CD14-positive monocyte (primary cell): ENCODE measurements at regions not wholly inside any gene's neighbourhood (a gene's known extent, or its start where the extent isn't known, plus 50 kb on each side); places are given as distances from the start of the nearest gene placed in this dataset.

Source experiments
- DNase-seq, 3 donors: peaks; one replicate each; pipeline ENCODE4 v3.0.0-alpha.2; 2011 to 2022
- H2AFZ ChIP-seq: 2 replicates; pipeline ENCODE4 v1.6.0; 2012; ENCODE audit warnings: mild to moderate bottlenecking, low read depth, low read length, inconsistent platforms; ENCODE audit not compliant: insufficient read depth, poor library complexity, severe bottlenecking
- H3K27ac ChIP-seq, 2 donors: 1 replicate in 1 of 2; 2 replicates in 1 of 2; pipeline ENCODE4 v1.5.1; 2012 to 2013; ENCODE audit warnings: low read length in 2 of 2, control low read depth in 1 of 2, inconsistent platforms in 1 of 2, low read depth in 1 of 2, mild to moderate bottlenecking in 1 of 2
- H3K27me3 ChIP-seq, 2 donors: one replicate each; pipeline versions ENCODE4 v1.6.0 to v1.6.1; 2011 to 2013; ENCODE audit warnings: low read length in 2 of 2; ENCODE audit not compliant: control insufficient read depth in 2 of 2, insufficient read depth in 2 of 2
- H3K36me3 ChIP-seq, 2 donors: replicated peaks in 1 of 2; 1 replicate in 1 of 2; 2 replicates in 1 of 2; pipeline versions ENCODE4 v1.5.1 to v1.6.1; 2012 to 2013; ENCODE audit warnings: low read length in 2 of 2, control low read depth in 1 of 2, inconsistent platforms in 1 of 2, mild to moderate bottlenecking in 1 of 2; ENCODE audit not compliant: insufficient read depth in 2 of 2, control insufficient read depth in 1 of 2
- H3K4me1 ChIP-seq, 2 donors: 1 replicate in 1 of 2; 2 replicates in 1 of 2; pipeline versions ENCODE4 v1.5.1 to v1.6.1; 2012 to 2013; ENCODE audit warnings: low read length in 2 of 2, control low read depth in 1 of 2, inconsistent platforms in 1 of 2, mild to moderate bottlenecking in 1 of 2, moderate library complexity in 1 of 2; ENCODE audit not compliant: insufficient read depth in 2 of 2, control insufficient read depth in 1 of 2
- H3K4me2 ChIP-seq: replicated peaks from 2 replicates; pipeline ENCODE3; 2012; ENCODE audit warnings: low read length, moderate library complexity, mild to moderate bottlenecking; ENCODE audit not compliant: poor library complexity, severe bottlenecking; ENCODE audit errors: extremely low read depth
- H3K4me3 ChIP-seq, 3 experiments: fragments of 200-600 bp in 1 of 3; sonication (generic) in 1 of 3; replicated peaks in 1 of 3; 1 replicate in 2 of 3; 2 replicates in 1 of 3; pipeline ENCODE4 v1.5.1; 2011 to 2013; ENCODE audit warnings: low read length in 3 of 3, mild to moderate bottlenecking in 3 of 3, control low read depth in 2 of 3, low read depth in 2 of 3, inconsistent platforms in 1 of 3, moderate library complexity in 1 of 3
- H3K79me2 ChIP-seq: 2 replicates; pipeline ENCODE4 v1.6.0; 2012; ENCODE audit warnings: mild to moderate bottlenecking, control low read depth, inconsistent platforms, low read length, moderate library complexity; ENCODE audit not compliant: insufficient read depth
- H3K9ac ChIP-seq: 2 replicates; pipeline ENCODE4 v1.6.0; 2017; ENCODE audit warnings: low read length, mild to moderate bottlenecking; ENCODE audit not compliant: insufficient read depth, poor library complexity, severe bottlenecking
- H3K9me3 ChIP-seq, 2 donors: replicated peaks in 1 of 2; 1 replicate in 1 of 2; 2 replicates in 1 of 2; pipeline versions ENCODE4 v1.5.1 to v1.6.1; 2012 to 2013; ENCODE audit warnings: low read length in 2 of 2, control low read depth in 1 of 2; ENCODE audit not compliant: control insufficient read depth in 1 of 2, insufficient read depth in 1 of 2
- H4K20me1 ChIP-seq: 2 replicates; pipeline ENCODE4 v1.6.0; 2012; ENCODE audit warnings: mild to moderate bottlenecking, low read length, control low read depth, moderate library complexity; ENCODE audit not compliant: insufficient read depth
- H3K27ac Mint-ChIP-seq, 7 donors: one replicate each; pipeline ENCODE4 v1.8.0; 2020; ENCODE audit warnings: mild to moderate bottlenecking in 7 of 7, mixed read lengths in 7 of 7, moderate library complexity in 6 of 7, inconsistent platforms in 2 of 7
- H3K27me3 Mint-ChIP-seq, 3 donors: one replicate each; pipeline ENCODE4 v1.8.0; 2021 to 2022; ENCODE audit warnings: low read depth in 3 of 3, mild to moderate bottlenecking in 3 of 3, mixed read lengths in 3 of 3, moderate library complexity in 3 of 3, inconsistent platforms in 1 of 3
- H3K36me3 Mint-ChIP-seq, 2 donors: one replicate each; pipeline ENCODE4 v1.8.0; 2020; ENCODE audit warnings: mixed read lengths in 2 of 2, inconsistent platforms in 1 of 2, mild to moderate bottlenecking in 1 of 2
- H3K4me1 Mint-ChIP-seq: one replicate; pipeline ENCODE4 v1.8.0; 2020; ENCODE audit warnings: mild to moderate bottlenecking, mixed read lengths
- H3K4me3 Mint-ChIP-seq, 2 donors: one replicate each; pipeline ENCODE4 v1.8.0; 2020; ENCODE audit warnings: mild to moderate bottlenecking in 2 of 2, mixed read lengths in 2 of 2, moderate library complexity in 1 of 2
- H3K9me3 Mint-ChIP-seq, 7 donors: one replicate each; pipeline ENCODE4 v1.8.0; 2020 to 2022; ENCODE audit warnings: mixed read lengths in 7 of 7, mild to moderate bottlenecking in 6 of 7, moderate library complexity in 6 of 7, inconsistent platforms in 2 of 7
- WGBS: methylation state at CpG from one replicate; pipeline ENCODE4 v1.1.5; 2013; ENCODE audit warnings: missing lambda C conversion rate; ENCODE audit not compliant: insufficient coverage; 5-methylcytosine and 5-hydroxymethylcytosine counted together
- intact Hi-C, 2 donors: fragments of 100-400 bp; cut with micrococcal nuclease; formaldehyde crosslinking; loops; one replicate each; pipeline versions ENCODE4 v1.15.0 to v1.15.1; 2023
- TF ChIP-seq, protein P1 (sequence below): fragments of 200-600 bp; IDR thresholded peaks from one replicate; pipeline ENCODE4 v1.8.0; 2022; ENCODE audit warnings: antibody characterized with exemption, mild to moderate bottlenecking

DNA sequence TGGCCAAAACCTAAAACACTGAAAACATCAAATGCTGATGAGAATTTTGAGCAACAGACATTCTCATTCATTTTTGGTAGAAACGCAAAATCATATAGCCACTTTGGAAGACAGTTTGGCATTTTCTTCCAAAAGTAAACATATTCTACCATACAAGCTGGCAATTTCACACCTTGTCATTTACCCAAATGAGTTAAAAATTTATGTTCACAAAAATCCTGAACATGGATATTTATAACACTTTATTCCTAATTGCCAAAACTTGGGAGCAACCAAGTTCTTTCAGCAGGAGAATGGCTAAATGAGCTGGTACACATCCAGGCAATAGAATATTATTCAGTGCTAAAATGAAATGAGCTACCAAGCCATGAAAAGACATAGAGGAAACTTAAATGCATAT, 1270.1 kb upstream of the ACO1 start:
- no peaks in the 10 kb centered on the region for H3K9me3 Mint-ChIP-seq
- Histone ChIP-seq H3K9me3 (no peaks in the 10 kb centered on the region), H3K27me3 (no peaks in the 10 kb centered on the region), H3K4me3 (no peak overlapping the region), H4K20me1 (no peaks in the 10 kb centered on the region), H3K79me2 (no peaks in the 10 kb centered on the region), H3K4me2 (no peak overlapping the region), H3K4me1 (no peaks in the 10 kb centered on the region), H3K27ac (no peak overlapping the region), H2AFZ (no peak overlapping the region), H3K36me3 (no peaks in the 10 kb centered on the region), H3K9ac (no peak overlapping the region)
- intact Hi-C loops: no loop called here
- 90% methylated on average over 1 of the region's 1 CpG for WGBS
- no peaks in the 10 kb centered on the region for H3K4me1 Mint-ChIP-seq
- no peak overlapping the region for H3K27ac Mint-ChIP-seq
- DNase-seq: no peak
- no peaks in the 10 kb centered on the region for H3K36me3 Mint-ChIP-seq
- TF ChIP-seq, protein P1, sequence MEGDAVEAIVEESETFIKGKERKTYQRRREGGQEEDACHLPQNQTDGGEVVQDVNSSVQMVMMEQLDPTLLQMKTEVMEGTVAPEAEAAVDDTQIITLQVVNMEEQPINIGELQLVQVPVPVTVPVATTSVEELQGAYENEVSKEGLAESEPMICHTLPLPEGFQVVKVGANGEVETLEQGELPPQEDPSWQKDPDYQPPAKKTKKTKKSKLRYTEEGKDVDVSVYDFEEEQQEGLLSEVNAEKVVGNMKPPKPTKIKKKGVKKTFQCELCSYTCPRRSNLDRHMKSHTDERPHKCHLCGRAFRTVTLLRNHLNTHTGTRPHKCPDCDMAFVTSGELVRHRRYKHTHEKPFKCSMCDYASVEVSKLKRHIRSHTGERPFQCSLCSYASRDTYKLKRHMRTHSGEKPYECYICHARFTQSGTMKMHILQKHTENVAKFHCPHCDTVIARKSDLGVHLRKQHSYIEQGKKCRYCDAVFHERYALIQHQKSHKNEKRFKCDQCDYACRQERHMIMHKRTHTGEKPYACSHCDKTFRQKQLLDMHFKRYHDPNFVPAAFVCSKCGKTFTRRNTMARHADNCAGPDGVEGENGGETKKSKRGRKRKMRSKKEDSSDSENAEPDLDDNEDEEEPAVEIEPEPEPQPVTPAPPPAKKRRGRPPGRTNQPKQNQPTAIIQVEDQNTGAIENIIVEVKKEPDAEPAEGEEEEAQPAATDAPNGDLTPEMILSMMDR: no peak
- no peak overlapping the region for H3K4me3 Mint-ChIP-seq
- peaks cover 0 to 3% (median 1%) of the 10 kb centered on the region in 3 donors for H3K27me3 Mint-ChIP-seq

DNA sequence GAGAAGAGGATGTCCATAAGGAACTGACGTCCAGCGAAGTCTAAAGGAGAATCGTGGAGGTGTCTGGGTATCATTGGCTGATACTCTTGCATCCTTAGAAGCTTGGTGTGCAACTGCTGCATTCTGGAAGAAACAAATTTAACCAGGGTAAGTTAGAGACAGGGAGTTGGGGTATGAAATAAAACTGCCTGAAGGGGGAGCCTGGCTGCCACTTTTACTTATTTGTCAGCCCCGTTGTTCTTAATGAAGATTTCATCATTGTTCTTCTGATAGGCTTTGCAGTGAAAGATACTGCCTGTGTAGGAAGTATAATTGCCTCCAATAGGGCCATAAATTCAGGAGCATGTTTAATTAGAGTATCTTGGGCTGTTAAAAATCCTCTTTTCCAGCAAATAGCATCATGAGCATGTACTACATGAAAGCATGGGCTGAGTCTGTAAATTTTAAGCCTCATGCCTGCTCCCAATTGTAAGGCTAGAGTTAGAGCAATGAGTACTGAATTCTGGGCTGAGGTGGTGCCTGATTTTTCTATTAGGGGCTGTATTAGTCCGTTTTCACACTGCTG, 1264.5 kb upstream of the ACO1 start:
- peaks cover 0 to 4% (median 0%) of the 10 kb centered on the region in 3 donors for H3K27me3 Mint-ChIP-seq
- intact Hi-C loops: no loop called here

More for the DNA sequence above, 1264.5 kb upstream of the ACO1 start:
- H2AFZ ChIP-seq: no peak overlapping the region
- H3K27ac Mint-ChIP-seq: no peak overlapping the region
- no peak overlapping the region for H3K9ac ChIP-seq
- no peaks in the 10 kb centered on the region for H3K36me3 Mint-ChIP-seq
- no peaks in the 10 kb centered on the region for H3K9me3 ChIP-seq
- TF ChIP-seq, protein P1: no peak
- no peak overlapping the region for H3K4me3 Mint-ChIP-seq
- H3K79me2 ChIP-seq: no peaks in the 10 kb centered on the region
- no peak overlapping the region for H3K4me2 ChIP-seq
- H3K36me3 ChIP-seq: no peaks in the 10 kb centered on the region
- H3K27me3 ChIP-seq: no peaks in the 10 kb centered on the region
- no peak for DNase-seq
- H4K20me1 ChIP-seq: no peaks in the 10 kb centered on the region
- H3K4me1 ChIP-seq: no peaks in the 10 kb centered on the region
- H3K9me3 Mint-ChIP-seq: no peaks in the 10 kb centered on the region
- 49% methylated on average over 5 of the region's 5 CpGs for WGBS
- H3K4me3 ChIP-seq: no peak overlapping the region
- H3K4me1 Mint-ChIP-seq: no peaks in the 10 kb centered on the region
- H3K27ac ChIP-seq: no peak overlapping the region
